RWPE2 (cell line): ENCODE measurements at regions not wholly inside any gene's neighbourhood (a gene's known extent, or its start where the extent isn't known, plus 50 kb on each side); places are given as distances from the start of the nearest gene placed in this dataset.
A peak's percentile ranks its signal among the peaks of the same experiment; 100 is the strongest.

ENCODE experiments used
- ATAC-seq: fragments of 200-7000 bp; cut with Tn5 transposase; 3 replicates; pipeline ENCODE4 v1.9.1; 2021; ENCODE audit warnings: low read depth
- DNase-seq: peaks from one replicate; pipeline ENCODE4 v3.0.0-alpha.2; 2020; ENCODE audit warnings: low spot score
- H3K27ac ChIP-seq: fragments of 450-650 bp; 2 replicates; pipeline ENCODE4 v1.5.1; 2017; ENCODE audit warnings: mild to moderate bottlenecking; ENCODE audit not compliant: poor library complexity, severe bottlenecking
- H3K27me3 ChIP-seq: fragments of 250-450 bp; sonication (Bioruptor Pico); 2 replicates; pipeline ENCODE4 v1.5.1; 2021; ENCODE audit warnings: mild to moderate bottlenecking, moderate library complexity; ENCODE audit not compliant: insufficient read depth, poor library complexity, severe bottlenecking
- H3K36me3 ChIP-seq: fragments of 250-450 bp; sonication (Bioruptor Pico); 2 replicates; pipeline ENCODE4 v1.5.1; 2020; ENCODE audit warnings: low read depth, mild to moderate bottlenecking, moderate library complexity
- H3K4me1 ChIP-seq: fragments of 250-450 bp; sonication (Bioruptor Pico); 2 replicates; pipeline ENCODE4 v1.5.1; 2021; ENCODE audit warnings: mild to moderate bottlenecking, moderate library complexity; ENCODE audit not compliant: insufficient read depth, poor library complexity, severe bottlenecking
- H3K4me3 ChIP-seq: fragments of 250-450 bp; sonication (Bioruptor Pico); 2 replicates; pipeline ENCODE4 v1.5.1; 2021; ENCODE audit warnings: mild to moderate bottlenecking, moderate library complexity; ENCODE audit not compliant: severe bottlenecking
- H3K9me3 ChIP-seq: fragments of 250-450 bp; sonication (Bioruptor Pico); 2 replicates; pipeline ENCODE4 v1.5.1; 2021; ENCODE audit warnings: mild to moderate bottlenecking, moderate library complexity; ENCODE audit not compliant: severe bottlenecking
- CTCF ChIP-seq: fragments of 450-650 bp; IDR thresholded peaks from one replicate; pipeline ENCODE4 v1.5.1; 2017; ENCODE audit warnings: mild to moderate bottlenecking, moderate library complexity; ENCODE audit not compliant: poor library complexity, severe bottlenecking

GRCh38 chr3:132084982-132085381, 50.2 kb upstream of the CPNE4 start:
- no peak overlapping the region for H3K27ac ChIP-seq
- H3K4me3 ChIP-seq: no peak overlapping the region
- no peaks in the 10 kb centered on the region for H3K36me3 ChIP-seq
- H3K4me1 ChIP-seq: peaks cover 12% of the 10 kb centered on the region
- ATAC-seq: peak; percentile 59; the same call in 2 of the 3 replicates
- H3K9me3 ChIP-seq: no peaks in the 10 kb centered on the region
- H3K27me3 ChIP-seq: no peaks in the 10 kb centered on the region
- no peak for TF ChIP-seq CTCF
- no peak for DNase-seq

GRCh38 chr3:132087356-132087755, 52.5 kb upstream of the CPNE4 start:
- no peaks in the 10 kb centered on the region for H3K9me3 ChIP-seq
- no peak overlapping the region for H3K27ac ChIP-seq
- H3K36me3 ChIP-seq: no peaks in the 10 kb centered on the region
- peaks cover 12% of the 10 kb centered on the region for H3K4me1 ChIP-seq
- ATAC-seq (no peak), DNase-seq (no peak)
- no peak for TF ChIP-seq CTCF
- no peaks in the 10 kb centered on the region for H3K27me3 ChIP-seq
- H3K4me3 ChIP-seq: no peak overlapping the region

GRCh38 chr3:132088291-132088690, 53.5 kb upstream of the CPNE4 start:
- DNase-seq: no peak
- no peak for ATAC-seq
- no peak overlapping the region for H3K27ac ChIP-seq
- H3K36me3 ChIP-seq: no peaks in the 10 kb centered on the region
- H3K9me3 ChIP-seq: no peaks in the 10 kb centered on the region
- no peak for TF ChIP-seq CTCF
- H3K4me3 ChIP-seq: no peak overlapping the region
- no peaks in the 10 kb centered on the region for H3K27me3 ChIP-seq
- peaks cover 10% of the 10 kb centered on the region for H3K4me1 ChIP-seq

- TF ChIP-seq CTCF: no peak
- no peak overlapping the region for H3K4me3 ChIP-seq
- no peaks in the 10 kb centered on the region for H3K4me1 ChIP-seq
- DNase-seq: no peak
- no peaks in the 10 kb centered on the region for H3K9me3 ChIP-seq
- ATAC-seq: no peak
- no peak overlapping the region for H3K27ac ChIP-seq
- no peaks in the 10 kb centered on the region for H3K27me3 ChIP-seq
- H3K36me3 ChIP-seq: no peaks in the 10 kb centered on the region
Measured at GRCh38 chr3:132090921-132091320, 56.1 kb upstream of the CPNE4 start.

- no peak for TF ChIP-seq CTCF
- Histone ChIP-seq H3K9me3 (no peaks in the 10 kb centered on the region), H3K27me3 (no peaks in the 10 kb centered on the region), H3K27ac (no peak overlapping the region), H3K4me3 (no peak overlapping the region), H3K36me3 (no peaks in the 10 kb centered on the region), H3K4me1 (no peaks in the 10 kb centered on the region)
- ATAC-seq (no peak), DNase-seq (no peak)
Measured at GRCh38 chr3:132116601-132117000, 81.8 kb upstream of the CPNE4 start.
